Immature natural killer cell (primary cell): ENCODE measurements at regions not wholly inside any gene's neighbourhood (a gene's known extent, or its start where the extent isn't known, plus 50 kb on each side); places are given as distances from the start of the nearest gene placed in this dataset.

Source experiments
- DNase-seq, 3 donors: peaks; one replicate each; pipeline ENCODE4 v3.0.0; 2022; ENCODE audit warnings: mixed read lengths in 1 of 3
- H3K27ac Mint-ChIP-seq, 6 donors: one replicate each; pipeline ENCODE4 v1.8.0; 2020; ENCODE audit warnings: mixed read lengths in 6 of 6, mild to moderate bottlenecking in 5 of 6, inconsistent platforms in 4 of 6, moderate library complexity in 3 of 6
- H3K27me3 Mint-ChIP-seq, 3 donors: one replicate each; pipeline ENCODE4 v1.8.0; 2020 to 2021; ENCODE audit warnings: low read depth in 3 of 3, mild to moderate bottlenecking in 3 of 3, mixed read lengths in 3 of 3, moderate library complexity in 3 of 3, inconsistent platforms in 1 of 3
- H3K36me3 Mint-ChIP-seq, 3 donors: one replicate each; pipeline ENCODE4 v1.8.0; 2020; ENCODE audit warnings: mixed read lengths in 3 of 3, inconsistent platforms in 2 of 3, mild to moderate bottlenecking in 2 of 3
- H3K4me1 Mint-ChIP-seq, 2 donors: one replicate each; pipeline ENCODE4 v1.8.0; 2020; ENCODE audit warnings: inconsistent platforms in 2 of 2, mild to moderate bottlenecking in 2 of 2, mixed read lengths in 2 of 2, moderate library complexity in 1 of 2
- H3K4me3 Mint-ChIP-seq, 5 donors: one replicate each; pipeline ENCODE4 v1.8.0; 2020; ENCODE audit warnings: mild to moderate bottlenecking in 5 of 5, mixed read lengths in 5 of 5, inconsistent platforms in 3 of 5, moderate library complexity in 3 of 5
- H3K9me3 Mint-ChIP-seq, 6 donors: one replicate each; pipeline ENCODE4 v1.8.0; 2020; ENCODE audit warnings: mild to moderate bottlenecking in 6 of 6, mixed read lengths in 6 of 6, inconsistent platforms in 4 of 6, moderate library complexity in 3 of 6

GRCh38 chr6:110033101-110033500 lies 55.0 kb downstream of the GPR6 start:
- peaks cover 7 to 8% of the 10 kb centered on the region in 2 donors for H3K4me1 Mint-ChIP-seq
- no peaks in the 10 kb centered on the region for H3K9me3 Mint-ChIP-seq
- H3K36me3 Mint-ChIP-seq: peaks cover 0 to 5% (median 4%) of the 10 kb centered on the region in 3 donors
- DNase-seq: no peak
- H3K4me3 Mint-ChIP-seq: no peak overlapping the region
- peaks cover 0 to 2% (median 1%) of the 10 kb centered on the region in 3 donors for H3K27me3 Mint-ChIP-seq
- peak overlapping the region in 1 of 6 donors; percentile 37 for H3K27ac Mint-ChIP-seq

DNA sequence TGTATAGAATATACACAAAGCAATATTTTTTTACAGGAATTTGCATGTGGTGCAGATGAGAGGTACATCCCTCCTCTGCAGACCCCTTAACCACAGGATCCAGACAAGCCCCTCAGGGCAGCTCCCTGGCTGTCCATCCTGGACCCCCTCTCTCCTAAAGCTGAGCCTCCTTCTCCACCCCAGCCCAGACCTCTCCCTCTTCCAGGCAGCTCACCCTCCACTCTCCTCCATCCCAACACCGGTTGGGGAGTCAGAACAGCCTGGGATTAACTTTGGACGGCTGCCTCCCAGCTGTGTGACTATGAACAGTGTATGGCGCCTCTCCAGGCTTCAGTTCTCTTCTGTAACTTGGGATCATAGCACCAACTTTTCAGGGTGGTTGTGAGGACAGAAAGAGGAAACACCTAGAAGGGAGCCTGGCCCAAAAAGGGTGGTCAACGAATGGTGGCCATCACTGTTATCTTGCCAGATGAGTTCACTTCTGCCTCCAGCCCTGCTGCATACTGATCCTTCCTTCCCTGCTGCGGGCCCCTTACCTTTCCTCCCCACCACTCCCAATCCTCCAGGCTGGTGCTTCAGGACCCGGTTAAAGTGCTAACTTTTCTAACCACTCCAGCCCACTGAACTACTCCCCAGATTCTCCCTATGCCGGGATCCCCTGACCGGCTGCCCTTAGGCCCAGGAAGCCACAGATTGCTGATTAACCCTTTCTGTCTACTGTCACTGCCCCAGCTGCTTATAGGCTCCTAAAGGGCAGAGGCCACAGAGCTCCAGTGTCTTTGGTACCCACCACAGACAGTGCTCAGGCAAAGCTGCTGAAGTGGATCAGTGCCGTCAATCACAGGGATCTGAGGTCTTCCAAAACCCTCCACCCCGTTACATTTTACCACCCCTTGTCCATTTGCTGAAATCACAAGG lies 55.9 kb downstream of the GPR6 start:
- no peak for DNase-seq
- no peaks in the 10 kb centered on the region for H3K9me3 Mint-ChIP-seq
- peaks cover 0 to 2% (median 1%) of the 10 kb centered on the region in 3 donors for H3K27me3 Mint-ChIP-seq
- no peak overlapping the region for H3K4me3 Mint-ChIP-seq
- peak overlapping the region in 1 of 6 donors; percentile 37 for H3K27ac Mint-ChIP-seq
- H3K36me3 Mint-ChIP-seq: peaks cover 0 to 5% (median 4%) of the 10 kb centered on the region in 3 donors
- H3K4me1 Mint-ChIP-seq: peaks cover 14 to 17% of the 10 kb centered on the region in 2 donors

- H3K4me1 Mint-ChIP-seq: peaks cover 20 to 23% of the 10 kb centered on the region in 2 donors
- no peak for DNase-seq
- H3K27ac Mint-ChIP-seq: no peak overlapping the region
- peaks cover 0 to 5% (median 4%) of the 10 kb centered on the region in 3 donors for H3K36me3 Mint-ChIP-seq
- no peaks in the 10 kb centered on the region for H3K9me3 Mint-ChIP-seq
- no peak overlapping the region for H3K4me3 Mint-ChIP-seq
- H3K27me3 Mint-ChIP-seq: peaks cover 2 to 3% (median 2%) of the 10 kb centered on the region in 3 donors
Measured at GRCh38 chr6:110034667-110035036, 56.5 kb downstream of the GPR6 start.

DNA sequence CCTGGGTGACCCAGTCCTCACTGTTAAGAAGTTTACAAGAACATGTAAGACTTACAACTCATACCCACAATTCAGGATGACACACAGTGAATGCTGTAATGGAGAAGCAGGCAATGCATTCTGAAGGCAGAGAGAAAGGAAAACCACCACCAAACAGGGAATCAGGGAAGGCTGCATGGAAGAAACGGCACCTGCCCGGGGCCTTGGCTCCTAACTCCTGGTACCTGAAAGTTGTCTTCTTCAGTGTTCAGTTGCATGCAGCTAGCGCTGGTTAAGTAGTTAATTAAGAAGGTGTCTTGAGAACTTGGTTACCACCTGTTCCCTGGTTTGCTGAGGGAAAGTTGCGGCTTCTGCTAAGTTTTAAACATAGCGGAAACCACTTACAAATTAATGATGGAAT lies 57.2 kb downstream of the GPR6 start:
- H3K4me3 Mint-ChIP-seq: no peak overlapping the region
- H3K9me3 Mint-ChIP-seq: no peaks in the 10 kb centered on the region

DNA sequence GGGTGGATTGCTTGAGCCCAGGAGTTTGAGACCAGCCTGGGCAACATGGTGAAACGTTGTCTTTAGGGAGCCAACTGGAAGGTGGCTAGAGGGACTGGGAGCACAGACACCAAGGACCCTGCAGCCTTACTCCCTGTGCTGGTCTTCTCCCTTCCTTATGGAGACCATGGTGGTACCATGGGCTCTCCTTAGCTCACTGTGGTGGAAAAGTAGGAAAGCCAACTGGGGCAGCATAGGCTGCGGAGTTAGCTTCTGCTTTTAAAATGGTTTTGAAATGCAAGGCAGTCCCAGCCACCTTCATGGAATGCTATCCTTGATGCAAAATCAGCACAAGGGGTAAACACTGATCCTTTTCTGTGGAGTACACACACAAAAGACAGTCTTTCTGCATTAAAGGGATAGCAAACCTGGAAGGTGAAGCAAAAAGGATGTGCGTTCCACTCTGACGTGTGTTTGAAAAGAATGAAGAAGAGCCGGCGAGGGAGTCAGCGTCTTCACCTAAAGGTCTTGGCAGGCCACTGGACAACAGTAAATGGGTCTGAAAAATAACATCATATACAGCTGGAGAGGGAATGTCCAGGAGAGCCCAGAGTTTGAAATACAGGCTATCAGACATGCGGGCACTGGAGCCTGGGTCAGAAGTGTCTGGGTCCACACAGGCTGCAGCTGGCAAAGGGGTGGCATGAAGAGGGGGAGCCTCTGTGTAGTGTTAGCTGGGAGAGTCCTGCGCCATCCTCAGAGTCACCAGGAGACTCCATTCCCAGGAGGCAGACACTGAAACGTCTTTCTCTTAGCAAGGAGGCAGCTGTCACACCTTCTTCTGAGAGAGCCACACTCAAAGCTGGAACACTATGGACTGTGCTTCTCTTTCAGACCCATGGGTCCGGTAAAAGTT lies 58.5 kb downstream of the GPR6 start:
- Mint-ChIP-seq H3K36me3 (peaks cover 0 to 5% (median 4%) of the 10 kb centered on the region in 3 donors), H3K4me1 (peaks cover 28 to 36% of the 10 kb centered on the region in 2 donors), H3K27me3 (peaks cover 2 to 3% (median 2%) of the 10 kb centered on the region in 3 donors), H3K4me3 (no peak overlapping the region), H3K27ac (peak overlapping the region in 1 of 6 donors; percentile 37), H3K9me3 (no peaks in the 10 kb centered on the region)
- no peak for DNase-seq

More for the DNA sequence above, 57.2 kb downstream of the GPR6 start:
- H3K27me3 Mint-ChIP-seq: peaks cover 2 to 3% (median 2%) of the 10 kb centered on the region in 3 donors
- no peak for DNase-seq
- H3K4me1 Mint-ChIP-seq: peaks cover 26 to 30% of the 10 kb centered on the region in 2 donors
- H3K36me3 Mint-ChIP-seq: peaks cover 0 to 5% (median 4%) of the 10 kb centered on the region in 3 donors
- no peak overlapping the region for H3K27ac Mint-ChIP-seq

GRCh38 chr6:110037726-110038295 lies 59.7 kb downstream of the GPR6 start:
- H3K27me3 Mint-ChIP-seq: peaks cover 0 to 2% (median 2%) of the 10 kb centered on the region in 3 donors
- peaks cover 0 to 5% (median 4%) of the 10 kb centered on the region in 3 donors for H3K36me3 Mint-ChIP-seq
- no peaks in the 10 kb centered on the region for H3K9me3 Mint-ChIP-seq
- H3K4me3 Mint-ChIP-seq: peak overlapping the region in 3 of 5 donors; percentile 15 to 56 (median 49)
- H3K27ac Mint-ChIP-seq: peak overlapping the region in 5 of 6 donors; percentile 12 to 78 (median 66)
- DNase-seq: peak in 1 of 3 donors; percentile 9
- peaks cover 28 to 36% of the 10 kb centered on the region in 2 donors for H3K4me1 Mint-ChIP-seq

DNA sequence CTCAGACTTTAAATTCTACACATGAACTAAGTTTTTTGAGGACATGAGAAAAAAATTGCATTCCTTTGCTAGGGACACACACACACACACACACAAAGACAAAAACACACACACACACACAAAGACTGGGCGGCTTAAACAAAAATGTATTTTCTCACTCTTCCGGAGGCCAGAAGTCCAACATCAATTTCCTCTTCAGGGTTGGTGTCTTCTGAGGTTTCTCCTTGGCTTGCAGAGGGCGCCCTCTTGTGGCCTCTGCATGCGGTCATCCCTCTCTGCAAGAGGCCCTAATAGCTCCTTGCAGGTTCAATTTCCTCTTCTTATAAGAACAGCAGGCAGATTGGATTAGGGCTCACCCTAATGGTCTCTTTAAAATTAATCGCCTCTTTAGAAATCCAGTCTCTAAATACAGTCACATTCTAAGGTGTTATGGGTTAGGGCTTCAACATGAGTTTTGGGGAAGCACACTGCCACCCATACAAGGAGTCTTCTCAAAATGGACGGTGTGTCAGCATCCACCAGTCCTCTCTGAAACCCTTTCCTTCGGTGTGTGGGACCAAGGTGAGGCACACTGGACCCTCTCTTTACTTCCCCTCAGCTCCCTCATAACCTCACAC lies 61.4 kb downstream of the GPR6 start:
- peaks cover 0 to 2% (median 2%) of the 10 kb centered on the region in 3 donors for H3K27me3 Mint-ChIP-seq
- H3K9me3 Mint-ChIP-seq: no peaks in the 10 kb centered on the region
- H3K4me3 Mint-ChIP-seq: peak overlapping the region; percentile 83 to 93 (median 91)
- peak; percentile 76 to 81 (median 80) for DNase-seq
- H3K4me1 Mint-ChIP-seq: peaks cover 32 to 49% of the 10 kb centered on the region in 2 donors
- peaks cover 0 to 5% (median 4%) of the 10 kb centered on the region in 3 donors for H3K36me3 Mint-ChIP-seq
- H3K27ac Mint-ChIP-seq: peak overlapping the region; percentile 80 to 93 (median 88)

DNA sequence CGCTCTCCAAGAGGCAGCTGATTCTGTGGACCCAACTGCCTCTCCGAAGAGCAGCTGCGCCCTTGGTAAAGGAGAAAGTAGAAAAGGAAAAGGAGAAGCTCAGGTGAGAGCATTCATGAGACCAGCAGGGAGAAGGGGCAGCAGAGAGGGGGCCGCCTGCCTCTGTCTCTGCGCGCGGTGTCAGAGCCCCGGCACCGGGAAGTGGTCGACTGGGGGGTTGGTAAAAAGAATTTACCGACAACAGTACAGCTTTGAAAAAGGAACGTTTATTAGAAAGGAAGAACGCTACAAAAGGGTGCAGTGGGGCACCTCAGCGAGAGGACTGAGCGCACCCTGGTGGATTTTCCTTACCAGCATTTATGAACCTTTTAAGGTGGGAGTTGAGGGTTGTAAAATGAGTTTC lies 61.9 kb downstream of the GPR6 start:
- H3K4me1 Mint-ChIP-seq: peaks cover 32 to 50% of the 10 kb centered on the region in 2 donors
- H3K27me3 Mint-ChIP-seq: peaks cover 0 to 2% (median 2%) of the 10 kb centered on the region in 3 donors
- peak overlapping the region; percentile 83 to 93 (median 91) for H3K4me3 Mint-ChIP-seq
- H3K36me3 Mint-ChIP-seq: peaks cover 0 to 5% (median 4%) of the 10 kb centered on the region in 3 donors
- no peaks in the 10 kb centered on the region for H3K9me3 Mint-ChIP-seq
- H3K27ac Mint-ChIP-seq: peak overlapping the region; percentile 80 to 93 (median 88)
- DNase-seq: peak; percentile 28 to 43 (median 39)

DNA sequence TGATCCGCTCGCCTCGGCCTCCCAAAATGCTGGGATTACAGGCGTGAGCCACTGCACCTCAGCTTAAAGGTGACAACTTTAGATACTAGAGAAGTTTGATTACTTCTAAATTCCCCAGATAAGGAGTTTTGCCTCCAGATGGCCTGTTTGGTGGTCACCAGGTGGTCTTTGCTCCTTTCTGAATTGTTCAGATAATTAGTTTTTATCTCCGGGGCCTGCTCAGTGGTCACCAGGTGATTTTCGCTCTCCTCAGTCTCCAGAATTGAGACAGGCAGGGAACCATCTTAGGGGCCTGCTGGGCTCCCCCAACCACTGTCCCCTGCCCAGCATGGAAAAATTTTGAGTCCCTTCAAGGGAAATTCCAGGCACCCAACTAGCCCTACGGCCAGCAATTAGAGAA lies 62.6 kb downstream of the GPR6 start:
- no peak for DNase-seq
- peaks cover 0 to 2% (median 2%) of the 10 kb centered on the region in 3 donors for H3K27me3 Mint-ChIP-seq
- H3K9me3 Mint-ChIP-seq: no peaks in the 10 kb centered on the region
- H3K4me3 Mint-ChIP-seq: peak overlapping the region in 3 of 5 donors; percentile 47 to 48 (median 48)
- peaks cover 0 to 4% (median 0%) of the 10 kb centered on the region in 3 donors for H3K36me3 Mint-ChIP-seq
- H3K27ac Mint-ChIP-seq: peak overlapping the region in 3 of 6 donors; percentile 35 to 74 (median 39)
- H3K4me1 Mint-ChIP-seq: peaks cover 32 to 50% of the 10 kb centered on the region in 2 donors

DNA sequence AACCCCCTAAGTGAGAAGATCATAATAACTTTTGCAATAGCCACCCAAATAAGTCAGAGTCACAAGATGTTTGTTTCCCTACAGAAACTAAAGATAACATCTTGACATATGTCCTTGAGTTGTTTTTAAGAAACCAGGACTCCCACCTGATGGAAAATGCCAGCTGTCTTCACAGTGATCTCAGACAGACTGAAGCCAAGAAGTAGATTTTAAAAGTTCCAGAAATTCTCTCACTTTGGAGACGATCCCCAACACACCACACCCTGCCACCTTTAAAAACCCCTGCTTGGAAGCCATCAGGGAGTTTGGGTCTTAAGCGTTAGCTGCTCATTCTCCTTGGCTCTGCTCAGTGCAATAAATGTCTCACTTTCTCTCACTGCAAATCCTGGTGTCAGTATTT lies 63.0 kb downstream of the GPR6 start:
- Mint-ChIP-seq H3K27ac (peak overlapping the region in 3 of 6 donors; percentile 35 to 74 (median 39)), H3K27me3 (peaks cover 0 to 2% (median 2%) of the 10 kb centered on the region in 3 donors), H3K4me3 (peak overlapping the region in 3 of 5 donors; percentile 47 to 48 (median 48)), H3K4me1 (peaks cover 32 to 50% of the 10 kb centered on the region in 2 donors), H3K36me3 (peaks cover 0 to 4% (median 0%) of the 10 kb centered on the region in 3 donors), H3K9me3 (no peaks in the 10 kb centered on the region)
- no peak for DNase-seq

GRCh38 chr6:110041830-110042229 lies 63.7 kb downstream of the GPR6 start:
- peaks cover 0 to 2% (median 2%) of the 10 kb centered on the region in 3 donors for H3K27me3 Mint-ChIP-seq
- peaks cover 32 to 50% of the 10 kb centered on the region in 2 donors for H3K4me1 Mint-ChIP-seq
- H3K36me3 Mint-ChIP-seq: no peaks in the 10 kb centered on the region
- H3K27ac Mint-ChIP-seq: no peak overlapping the region
- no peaks in the 10 kb centered on the region for H3K9me3 Mint-ChIP-seq
- no peak for DNase-seq
- no peak overlapping the region for H3K4me3 Mint-ChIP-seq

GRCh38 chr6:110042670-110043296 lies 64.7 kb downstream of the GPR6 start:
- Mint-ChIP-seq H3K36me3 (no peaks in the 10 kb centered on the region), H3K4me1 (peaks cover 28 to 46% of the 10 kb centered on the region in 2 donors), H3K4me3 (no peak overlapping the region), H3K27ac (no peak overlapping the region), H3K27me3 (peaks cover 0 to 4% (median 2%) of the 10 kb centered on the region in 3 donors), H3K9me3 (no peaks in the 10 kb centered on the region)
- DNase-seq: no peak
